PC-3 (cell line): ENCODE measurements at regions not wholly inside any gene's neighbourhood (a gene's known extent, or its start where the extent isn't known, plus 50 kb on each side); places are given as distances from the start of the nearest gene placed in this dataset.
"Not testable (repeated sequence)": the region's sequence is repeated elsewhere in the genome, so short reads cannot be mapped to it uniquely, and the experiment has no call there.

Source experiments
- ATAC-seq: fragments of 200-7000 bp; cut with Tn5 transposase; 2 replicates; pipeline ENCODE4 v1.9.1; 2020; ENCODE audit warnings: mild to moderate bottlenecking, moderate library complexity
- BruUV-seq: library from RNA; stranded (reverse); fragments of 400-500 nt; replicated peaks from 2 replicates; lab custom pipeline; 2021; lab: Mats Ljungman, UMichigan
- CTCF ChIA-PET: fragments of 300-600 bp; sonication (Branson Sonifier 250); formaldehyde crosslinking; loops from one replicate; lab custom pipeline; 2022; ENCODE audit warnings: antibody characterized with exemption; lab: Charles Lee
- POLR2A ChIA-PET: fragments of 300-600 bp; sonication (Branson Sonifier 250); formaldehyde crosslinking; loops from one replicate; lab custom pipeline; 2022; ENCODE audit warnings: antibody characterized with exemption; ENCODE audit not compliant: unreplicated experiment; lab: Charles Lee
- DNase-seq: peaks from one replicate; pipeline ENCODE4 v3.0.0-alpha.2; 2015
- H2AFZ ChIP-seq: fragments of 300-600 bp; sonication (generic); 2 replicates; pipeline ENCODE4 v1.6.0; 2016; ENCODE audit warnings: antibody characterized with exemption, low read length
- H3F3A ChIP-seq: fragments of 300-600 bp; sonication (generic); one replicate; pipeline ENCODE4 v1.6.0; 2017; ENCODE audit warnings: antibody characterized with exemption, low read length, control low read depth, mild to moderate bottlenecking; ENCODE audit not compliant: unreplicated experiment
- H3K27ac ChIP-seq: fragments of 300-600 bp; sonication (generic); 2 replicates; pipeline ENCODE4 v1.5.1; 2016; ENCODE audit warnings: mild to moderate bottlenecking, low read length
- H3K27me3 ChIP-seq: fragments of 300-600 bp; sonication (generic); 2 replicates; pipeline ENCODE4 v1.6.1; 2016; ENCODE audit warnings: low read length, mixed read lengths
- H3K36me3 ChIP-seq: fragments of 300-600 bp; sonication (generic); 2 replicates; pipeline ENCODE4 v1.6.1; 2016; ENCODE audit warnings: low read depth, mixed run types, low read length, mixed read lengths
- H3K4me1 ChIP-seq: fragments of 300-600 bp; sonication (generic); 2 replicates; pipeline ENCODE4 v1.5.1; 2016; ENCODE audit warnings: low read length; ENCODE audit not compliant: insufficient read depth
- H3K4me2 ChIP-seq: fragments of 300-600 bp; sonication (generic); 2 replicates; pipeline ENCODE4 v1.6.0; 2016; ENCODE audit warnings: low read length
- H3K4me3 ChIP-seq: fragments of 300-600 bp; sonication (generic); 2 replicates; pipeline ENCODE4 v1.5.1; 2016; ENCODE audit warnings: mild to moderate bottlenecking, low read length, mixed read lengths
- H3K79me2 ChIP-seq: fragments of 300-600 bp; sonication (generic); 2 replicates; pipeline ENCODE4 v1.6.1; 2017; ENCODE audit warnings: low read length, mixed read lengths
- H3K9ac ChIP-seq: fragments of 300-600 bp; sonication (generic); 2 replicates; pipeline ENCODE4 v1.6.0; 2016; ENCODE audit warnings: mild to moderate bottlenecking, low read length
- H3K9me2 ChIP-seq: fragments of 300-600 bp; sonication (generic); replicated peaks from 2 replicates; pipeline ENCODE4 v1.6.1; 2016; ENCODE audit warnings: mixed run types, low read length, mixed read lengths
- H3K9me3 ChIP-seq: fragments of 300-600 bp; sonication (generic); 2 replicates; pipeline ENCODE4 v1.6.1; 2016; ENCODE audit warnings: low read length, mixed read lengths
- H4K20me1 ChIP-seq: fragments of 300-600 bp; sonication (generic); 2 replicates; pipeline ENCODE4 v1.6.1; 2016; ENCODE audit warnings: low read length, mixed read lengths
- EZH2 ChIP-seq: fragments of 300-600 bp; sonication (generic); IDR thresholded peaks from one replicate; pipeline ENCODE4 v1.6.1; 2017; ENCODE audit warnings: antibody characterized with exemption, mild to moderate bottlenecking, low read length; ENCODE audit not compliant: unreplicated experiment
- EZH2phosphoT487 ChIP-seq: fragments of 300-600 bp; sonication (generic); IDR thresholded peaks from 2 replicates; pipeline ENCODE4 v1.6.1; 2018; ENCODE audit warnings: mild to moderate bottlenecking, antibody characterized with exemption, low read length, borderline replicate concordance
- intact Hi-C: fragments of 100-400 bp; cut with micrococcal nuclease; formaldehyde crosslinking; loops from 2 replicates; pipeline ENCODE4 v1.9.0; 2023
- TF ChIP-seq, protein P1 (sequence below): fragments of 300-600 bp; sonication (generic); conservative IDR thresholded peaks from 2 replicates; pipeline ENCODE4 v1.5.1; 2017; ENCODE audit warnings: antibody characterized with exemption, low read depth, mild to moderate bottlenecking, low read length

DNA sequence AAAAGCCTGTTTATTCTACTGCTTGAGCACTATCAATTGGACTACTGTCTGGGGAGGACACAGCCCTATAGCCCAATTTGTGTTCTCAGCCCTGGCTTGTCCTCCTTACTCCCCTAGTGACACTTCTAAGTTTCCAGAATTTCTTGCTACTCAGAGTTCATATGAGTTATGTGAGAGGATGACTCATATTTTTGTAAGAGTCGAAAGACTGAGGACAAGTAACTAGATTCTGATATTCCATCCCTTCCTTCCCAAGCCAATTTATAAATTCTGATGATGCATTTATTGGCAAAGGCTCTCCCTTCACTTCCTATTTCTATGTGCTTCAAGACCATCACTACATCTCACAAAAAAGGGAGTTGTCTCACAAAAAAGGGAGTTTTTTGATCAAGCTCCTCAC lies 422.2 kb upstream of the DEPDC1 start:
- peaks cover 3% of the 10 kb centered on the region; the same call in 1 of the 2 replicates for H3K4me1 ChIP-seq
- CTCF ChIA-PET, result no interaction called here
- no peak overlapping the region for H2AFZ ChIP-seq
- no peaks in the 10 kb centered on the region for H3K9me2 ChIP-seq
- POLR2A ChIA-PET, result no interaction called here
- no peaks in the 10 kb centered on the region for H3K27me3 ChIP-seq
- H3K79me2 ChIP-seq, result no peaks in the 10 kb centered on the region
- BruUV-seq, result no TSS peak
- DNase-seq (no peak), ATAC-seq (no peak)
- TF ChIP-seq EZH2 (no peak), EZH2phosphoT487 (no peak)
- TF ChIP-seq, protein P1, sequence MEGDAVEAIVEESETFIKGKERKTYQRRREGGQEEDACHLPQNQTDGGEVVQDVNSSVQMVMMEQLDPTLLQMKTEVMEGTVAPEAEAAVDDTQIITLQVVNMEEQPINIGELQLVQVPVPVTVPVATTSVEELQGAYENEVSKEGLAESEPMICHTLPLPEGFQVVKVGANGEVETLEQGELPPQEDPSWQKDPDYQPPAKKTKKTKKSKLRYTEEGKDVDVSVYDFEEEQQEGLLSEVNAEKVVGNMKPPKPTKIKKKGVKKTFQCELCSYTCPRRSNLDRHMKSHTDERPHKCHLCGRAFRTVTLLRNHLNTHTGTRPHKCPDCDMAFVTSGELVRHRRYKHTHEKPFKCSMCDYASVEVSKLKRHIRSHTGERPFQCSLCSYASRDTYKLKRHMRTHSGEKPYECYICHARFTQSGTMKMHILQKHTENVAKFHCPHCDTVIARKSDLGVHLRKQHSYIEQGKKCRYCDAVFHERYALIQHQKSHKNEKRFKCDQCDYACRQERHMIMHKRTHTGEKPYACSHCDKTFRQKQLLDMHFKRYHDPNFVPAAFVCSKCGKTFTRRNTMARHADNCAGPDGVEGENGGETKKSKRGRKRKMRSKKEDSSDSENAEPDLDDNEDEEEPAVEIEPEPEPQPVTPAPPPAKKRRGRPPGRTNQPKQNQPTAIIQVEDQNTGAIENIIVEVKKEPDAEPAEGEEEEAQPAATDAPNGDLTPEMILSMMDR, result no peak
- H3K9ac ChIP-seq, result no peak overlapping the region
- H3K9me3 ChIP-seq, result no peaks in the 10 kb centered on the region
- intact Hi-C loops, result no loop called here
- H3K27ac ChIP-seq, result no peak overlapping the region
- H3K36me3 ChIP-seq, result no peaks in the 10 kb centered on the region
- no peak overlapping the region for H3K4me2 ChIP-seq
- no peak overlapping the region for H3K4me3 ChIP-seq
- H4K20me1 ChIP-seq, result no peaks in the 10 kb centered on the region
- no peaks in the 10 kb centered on the region for H3F3A ChIP-seq

DNA sequence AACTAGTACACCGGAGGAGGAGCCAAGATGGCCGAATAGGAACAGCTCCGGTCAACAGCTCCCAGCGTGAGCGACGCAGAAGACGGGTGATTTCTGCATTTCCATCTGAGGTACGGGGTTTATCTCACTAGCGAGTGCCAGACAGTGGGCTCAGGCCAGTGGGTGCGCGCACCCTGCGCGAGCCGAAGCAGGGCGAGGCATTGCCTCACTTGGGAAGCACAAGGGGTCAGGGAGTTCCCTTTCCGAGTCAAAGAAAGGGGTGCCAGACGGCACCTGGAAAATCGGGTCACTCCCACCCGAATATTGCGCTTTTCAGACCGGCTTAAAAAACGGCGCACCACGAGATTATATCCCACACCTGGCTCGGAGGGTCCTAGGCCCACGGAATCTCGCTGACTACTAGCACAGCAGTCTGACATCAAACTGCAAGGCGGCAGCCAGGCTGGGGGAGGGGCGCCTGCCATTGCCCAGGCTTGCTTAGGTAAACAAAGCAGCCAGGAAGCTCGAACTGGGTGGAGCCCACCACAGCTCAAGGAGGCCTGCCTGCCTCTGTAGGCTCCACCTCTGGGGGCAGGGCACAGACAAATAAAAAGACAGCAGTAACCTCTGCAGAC lies 426.7 kb upstream of the DEPDC1 start:
- CTCF ChIA-PET, H4K20me1 ChIP-seq, H3K4me2 ChIP-seq, H3K27me3 ChIP-seq, H3K9me2 ChIP-seq, H3K9ac ChIP-seq, BruUV-seq, intact Hi-C loops, H3K79me2 ChIP-seq, POLR2A ChIA-PET, H3F3A ChIP-seq, H3K4me3 ChIP-seq, ATAC-seq, H2AFZ ChIP-seq, DNase-seq, H3K36me3 ChIP-seq, H3K4me1 ChIP-seq, H3K27ac ChIP-seq, H3K9me3 ChIP-seq: not testable (repeated sequence)

DNA sequence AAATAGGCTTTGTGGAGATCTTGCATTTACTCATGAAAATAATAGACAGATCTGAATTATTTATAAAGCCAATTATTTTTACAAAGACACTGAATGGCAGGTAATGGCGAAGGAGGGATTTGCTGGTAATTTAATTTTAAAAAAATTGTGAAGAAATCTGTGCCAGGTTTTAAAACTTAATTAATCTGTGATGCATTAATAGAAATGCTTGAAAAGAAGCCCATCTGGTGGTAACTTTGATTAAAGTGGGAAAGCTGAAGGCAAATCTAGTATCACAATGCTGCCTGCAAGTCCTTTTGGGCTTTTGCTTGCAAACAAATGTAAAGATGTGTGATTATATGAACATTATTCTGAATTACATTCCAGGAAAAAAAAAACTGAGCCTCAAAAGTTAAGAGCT lies 433.2 kb upstream of the DEPDC1 start:
- ATAC-seq, result no peak
- BruUV-seq, result no TSS peak

More for the DNA sequence above, 433.2 kb upstream of the DEPDC1 start:
- intact Hi-C loops, result no loop called here
- no peak overlapping the region for H3K27ac ChIP-seq
- no peaks in the 10 kb centered on the region for H4K20me1 ChIP-seq
- H2AFZ ChIP-seq, result no peak overlapping the region
- no peaks in the 10 kb centered on the region for H3K4me1 ChIP-seq
- TF ChIP-seq EZH2 (no peak), EZH2phosphoT487 (no peak)
- TF ChIP-seq, protein P1, result no peak
- H3K9ac ChIP-seq, result no peak overlapping the region
- no peaks in the 10 kb centered on the region for H3K79me2 ChIP-seq
- no peaks in the 10 kb centered on the region for H3K27me3 ChIP-seq
- H3K4me3 ChIP-seq, result no peak overlapping the region
- no peaks in the 10 kb centered on the region for H3K9me2 ChIP-seq
- no peaks in the 10 kb centered on the region for H3K9me3 ChIP-seq
- H3F3A ChIP-seq, result no peaks in the 10 kb centered on the region
- CTCF ChIA-PET, result no interaction called here
- H3K36me3 ChIP-seq, result no peaks in the 10 kb centered on the region
- DNase-seq, result no peak
- H3K4me2 ChIP-seq, result no peak overlapping the region
- POLR2A ChIA-PET, result no interaction called here
